ENCODE measurements at regions not wholly inside any gene's neighbourhood (a gene's known extent, or its start where the extent isn't known, plus 50 kb on each side); places are given as distances from the start of the nearest gene placed in this dataset.

GRCh38 chr12:75850721-75851462 lies 180.7 kb downstream of the PHLDA1 start:
- Histone ChIP-seq H3K9me3 (ENCODE audit: low read depth) (no peaks in the 10 kb centered on the region), H3K36me3 (ENCODE audit: low read depth) (no peaks in the 10 kb centered on the region), H3K4me2 (ENCODE audit: unreplicated experiment) (no peak overlapping the region), H3K9me2 (ENCODE audit: insufficient read depth) (no peaks in the 10 kb centered on the region), H3K4me1 (ENCODE audit: insufficient read depth) (peaks cover 52% of the 10 kb centered on the region), H4K20me1 (ENCODE audit: insufficient read depth) (no peaks in the 10 kb centered on the region), H3K27ac (no peak overlapping the region), H3F3A (ENCODE audit: insufficient read depth) (peaks cover 34% of the 10 kb centered on the region), H3K4me3 (no peak overlapping the region), H3K79me2 (ENCODE audit: insufficient read depth) (no peaks in the 10 kb centered on the region), H3K27me3 (replicated peaks; ENCODE audit: insufficient read depth) (no peaks in the 10 kb centered on the region), H3K9ac (no peak overlapping the region), H2AFZ (no peak overlapping the region)
- TF ChIP-seq EZH2 (IDR thresholded peaks at IDR 0.05; ENCODE audit: insufficient read depth, poor library complexity, severe bottlenecking), result no peak
- TF ChIP-seq EZH2phosphoT487 (IDR thresholded peaks at IDR 0.05; ENCODE audit: insufficient read depth, low read depth), result no peak
- DNase-seq, result peak; percentile 73
- WGBS, 2 experiments (ENCODE audit: low coverage in 1 of 2, low lambda C conversion rate in 2 of 2, missing lambda C conversion rate in 2 of 2), result 39 to 40% methylated on average over 4 of the region's 4 CpGs
- in situ Hi-C loops (cut with MboI), result no loop called here

GRCh38 chr12:75848961-75849360 lies 182.6 kb downstream of the PHLDA1 start:
- no peaks in the 10 kb centered on the region for H3K36me3 ChIP-seq (ENCODE audit: low read depth)
- no peak overlapping the region for H2AFZ ChIP-seq
- peak; percentile 12 for DNase-seq
- 36 to 48% methylated on average over 1 of the region's 1 CpG for WGBS, 2 experiments (ENCODE audit: low coverage in 1 of 2, low lambda C conversion rate in 2 of 2, missing lambda C conversion rate in 2 of 2)
- H3K4me3 ChIP-seq, result no peak overlapping the region
- H3F3A ChIP-seq (ENCODE audit: insufficient read depth), result peaks cover 18% of the 10 kb centered on the region
- H3K4me1 ChIP-seq (ENCODE audit: insufficient read depth), result peaks cover 37% of the 10 kb centered on the region
- no peaks in the 10 kb centered on the region for H3K9me2 ChIP-seq (ENCODE audit: insufficient read depth)
- no peaks in the 10 kb centered on the region for H4K20me1 ChIP-seq (ENCODE audit: insufficient read depth)
- H3K9me3 ChIP-seq (ENCODE audit: low read depth), result no peaks in the 10 kb centered on the region
- in situ Hi-C loops (cut with MboI), result no loop called here
- H3K9ac ChIP-seq, result no peak overlapping the region
- H3K27me3 ChIP-seq (replicated peaks; ENCODE audit: insufficient read depth), result no peaks in the 10 kb centered on the region
- no peaks in the 10 kb centered on the region for H3K79me2 ChIP-seq (ENCODE audit: insufficient read depth)
- no peak overlapping the region for H3K27ac ChIP-seq
- TF ChIP-seq EZH2 (IDR thresholded peaks at IDR 0.05; ENCODE audit: insufficient read depth, poor library complexity, severe bottlenecking) (no peak), EZH2phosphoT487 (IDR thresholded peaks at IDR 0.05; ENCODE audit: insufficient read depth, low read depth) (no peak)
- no peak overlapping the region for H3K4me2 ChIP-seq (ENCODE audit: unreplicated experiment)

- no peak for TF ChIP-seq EZH2phosphoT487 (IDR thresholded peaks at IDR 0.05; ENCODE audit: insufficient read depth, low read depth)
- TF ChIP-seq EZH2 (IDR thresholded peaks at IDR 0.05; ENCODE audit: insufficient read depth, poor library complexity, severe bottlenecking), result no peak
- no peaks in the 10 kb centered on the region for H4K20me1 ChIP-seq (ENCODE audit: insufficient read depth)
- no peaks in the 10 kb centered on the region for H3K9me2 ChIP-seq (ENCODE audit: insufficient read depth)
- no peak overlapping the region for H3K9ac ChIP-seq
- H3K79me2 ChIP-seq (ENCODE audit: insufficient read depth), result no peaks in the 10 kb centered on the region
- peaks cover 37% of the 10 kb centered on the region for H3K4me1 ChIP-seq (ENCODE audit: insufficient read depth)
- no peak overlapping the region for H3K27ac ChIP-seq
- H3F3A ChIP-seq (ENCODE audit: insufficient read depth), result peaks cover 18% of the 10 kb centered on the region
- peak overlapping the region; percentile 54 for H2AFZ ChIP-seq
- H3K4me3 ChIP-seq, result no peak overlapping the region
- H3K36me3 ChIP-seq (ENCODE audit: low read depth), result no peaks in the 10 kb centered on the region
- peak; percentile 5 for DNase-seq
- in situ Hi-C loops (cut with MboI), result no loop called here
- no peaks in the 10 kb centered on the region for H3K9me3 ChIP-seq (ENCODE audit: low read depth)
- no peaks in the 10 kb centered on the region for H3K27me3 ChIP-seq (replicated peaks; ENCODE audit: insufficient read depth)
- H3K4me2 ChIP-seq (ENCODE audit: unreplicated experiment), result no peak overlapping the region
- 27 to 34% methylated on average over 7 of the region's 7 CpGs for WGBS, 2 experiments (ENCODE audit: low coverage in 1 of 2, low lambda C conversion rate in 2 of 2, missing lambda C conversion rate in 2 of 2)
These were observed 183.1 kb downstream of the PHLDA1 start for GRCh38 chr12:75848431-75848925.

- H3K9me2 ChIP-seq (ENCODE audit: insufficient read depth), result no peaks in the 10 kb centered on the region
- no peaks in the 10 kb centered on the region for H3K27me3 ChIP-seq (replicated peaks; ENCODE audit: insufficient read depth)
- no peak overlapping the region for H2AFZ ChIP-seq
- peaks cover 21% of the 10 kb centered on the region for H3K4me1 ChIP-seq (ENCODE audit: insufficient read depth)
- 90 to 96% methylated on average over 1 of the region's 1 CpG for WGBS, 2 experiments (ENCODE audit: low coverage in 1 of 2, low lambda C conversion rate in 2 of 2, missing lambda C conversion rate in 2 of 2)
- no peak for DNase-seq
- no peak overlapping the region for H3K4me2 ChIP-seq (ENCODE audit: unreplicated experiment)
- TF ChIP-seq EZH2 (IDR thresholded peaks at IDR 0.05; ENCODE audit: insufficient read depth, poor library complexity, severe bottlenecking) (no peak), EZH2phosphoT487 (IDR thresholded peaks at IDR 0.05; ENCODE audit: insufficient read depth, low read depth) (no peak)
- H3K9me3 ChIP-seq (ENCODE audit: low read depth), result no peaks in the 10 kb centered on the region
- H3K9ac ChIP-seq, result no peak overlapping the region
- no peaks in the 10 kb centered on the region for H4K20me1 ChIP-seq (ENCODE audit: insufficient read depth)
- H3K27ac ChIP-seq, result no peak overlapping the region
- H3K4me3 ChIP-seq, result no peak overlapping the region
- in situ Hi-C loops (cut with MboI), result no loop called here
- no peaks in the 10 kb centered on the region for H3K36me3 ChIP-seq (ENCODE audit: low read depth)
- H3K79me2 ChIP-seq (ENCODE audit: insufficient read depth), result no peaks in the 10 kb centered on the region
- H3F3A ChIP-seq (ENCODE audit: insufficient read depth), result peaks cover 9% of the 10 kb centered on the region; the same call in 1 of the 2 replicates
These were observed 185.5 kb downstream of the PHLDA1 start for GRCh38 chr12:75846102-75846501.
